ENCODE measurements at regions not wholly inside any gene's neighbourhood (a gene's known extent, or its start where the extent isn't known, plus 50 kb on each side); places are given as distances from the start of the nearest gene placed in this dataset.
"Not testable (repeated sequence)": the region's sequence is repeated elsewhere in the genome, so short reads cannot be mapped to it uniquely, and the experiment has no call there.

GRCh38 chr1:88595355-88596002, 88.6 kb upstream of the PKN2 start:
- Histone ChIP-seq H3K27me3 (ENCODE audit: control insufficient read depth, insufficient read depth, low read length) (no peaks in the 10 kb centered on the region), H3K9me3 (ENCODE audit: control insufficient read depth, insufficient read depth, low read depth, low read length) (no peaks in the 10 kb centered on the region), H3K27ac (ENCODE audit: low read length) (no peak overlapping the region), H3K4me3 (ENCODE audit: low read depth in 2 of 2, low read length in 2 of 2) (no peak overlapping the region), H3K36me3 (ENCODE audit: control insufficient read depth, insufficient read depth, low read length) (no peaks in the 10 kb centered on the region), H3K4me1 (ENCODE audit: control insufficient read depth, insufficient read depth, low read length) (no peaks in the 10 kb centered on the region)
- ChIA-PET POLR2A (no interaction called here), CTCF (interaction anchor here (0.7 kb wide), 1 partner anchor 1261 kb away, joined by 3 read pairs; no protein-coding TSS in a partner anchor)
- TF ChIP-seq POLR2AphosphoS5 (IDR thresholded peaks at IDR 0.05; ENCODE audit: low read depth, low read length) (no peak), CTCF (IDR thresholded peaks at IDR 0.05) (peak; percentile 64; the same call in 1 of the 2 replicates), REST (IDR thresholded peaks at IDR 0.05; ENCODE audit: insufficient read depth in 1 of 2, low read depth in 2 of 2, low read length in 1 of 2) (no peak)
- in situ Hi-C loops (cut with HindIII; ENCODE audit: low pct_unique_long_range_greater_than_20kb, low sequenced_read_pairs) (no loop called here), intact Hi-C loops (cut with micrococcal nuclease; ENCODE audit: unreplicated experiment) (no loop called here)
- BruUV-seq (replicated peaks): no TSS peak
- peak; percentile 27 for DNase-seq (ENCODE audit: low read depth, low spot score)
- peak; percentile 75; the same call in 1 of the 2 replicates for ATAC-seq

- POLR2A ChIA-PET; BruUV-seq (replicated peaks); DNase-seq (ENCODE audit: low read depth, low spot score); H3K9me3 ChIP-seq (ENCODE audit: control insufficient read depth, insufficient read depth, low read depth, low read length); H3K4me3 ChIP-seq (ENCODE audit: low read depth in 2 of 2, low read length in 2 of 2); intact Hi-C loops (cut with micrococcal nuclease; ENCODE audit: unreplicated experiment); CTCF ChIA-PET; in situ Hi-C loops (cut with HindIII; ENCODE audit: low pct_unique_long_range_greater_than_20kb, low sequenced_read_pairs); H3K4me1 ChIP-seq (ENCODE audit: control insufficient read depth, insufficient read depth, low read length); H3K27ac ChIP-seq (ENCODE audit: low read length); H3K27me3 ChIP-seq (ENCODE audit: control insufficient read depth, insufficient read depth, low read length); ATAC-seq; H3K36me3 ChIP-seq (ENCODE audit: control insufficient read depth, insufficient read depth, low read length): not testable (repeated sequence)
Observed at GRCh38 chr1:88597973-88598372, 86.1 kb upstream of the PKN2 start.

- BruUV-seq (replicated peaks): no TSS peak
- Histone ChIP-seq H3K36me3 (ENCODE audit: control insufficient read depth, insufficient read depth, low read length) (no peaks in the 10 kb centered on the region), H3K4me1 (ENCODE audit: control insufficient read depth, insufficient read depth, low read length) (0 out of 2 replicates have a peak, but pooled peaks cover 3% of the 10 kb centered on the region), H3K27me3 (ENCODE audit: control insufficient read depth, insufficient read depth, low read length) (peaks cover 3% of the 10 kb centered on the region; the same call in 1 of the 2 replicates), H3K4me3 (ENCODE audit: low read depth in 2 of 2, low read length in 2 of 2) (no peak overlapping the region), H3K9me3 (ENCODE audit: control insufficient read depth, insufficient read depth, low read depth, low read length) (no peaks in the 10 kb centered on the region), H3K27ac (ENCODE audit: low read length) (no peak overlapping the region)
- ChIA-PET POLR2A (no interaction called here), CTCF (no interaction called here)
- DNase-seq (ENCODE audit: low read depth, low spot score): peak; percentile 39
- intact Hi-C loops (cut with micrococcal nuclease; ENCODE audit: unreplicated experiment): loop anchor here (5.0 kb wide), 1 partner anchor 269 kb away; no protein-coding TSS in a partner anchor
- peak; percentile 82 for ATAC-seq
- no peak for TF ChIP-seq SIN3A (IDR thresholded peaks at IDR 0.05; ENCODE audit: borderline replicate concordance, insufficient read depth, low read depth, low read length)
- no peak for TF ChIP-seq REST (IDR thresholded peaks at IDR 0.05; ENCODE audit: insufficient read depth in 1 of 2, low read depth in 2 of 2, low read length in 1 of 2)
- TF ChIP-seq TCF7L2 (IDR thresholded peaks at IDR 0.05; ENCODE audit: low read depth, low read length): no peak
- peak; percentile 83 for TF ChIP-seq CTCF (IDR thresholded peaks at IDR 0.05)
- TF ChIP-seq POLR2AphosphoS5 (IDR thresholded peaks at IDR 0.05; ENCODE audit: low read depth, low read length): no peak
- in situ Hi-C loops (cut with HindIII; ENCODE audit: low pct_unique_long_range_greater_than_20kb, low sequenced_read_pairs): no loop called here
Observed at GRCh38 chr1:88608139-88608943, 75.7 kb upstream of the PKN2 start.

Data from Panc1 (cell line).